Kidney epithelial cell (primary cell): ENCODE measurements at regions not wholly inside any gene's neighbourhood (a gene's known extent, or its start where the extent isn't known, plus 50 kb on each side); places are given as distances from the start of the nearest gene placed in this dataset.

Experiments used
- DNase-seq: peaks from one replicate; pipeline ENCODE4 v3.0.0-alpha.2; 2010; ENCODE audit warnings: low read depth
- H3K27me3 ChIP-seq: 2 replicates; pipeline ENCODE4 v1.6.0; 2011; ENCODE audit warnings: low read length; ENCODE audit not compliant: control insufficient read depth, insufficient read depth
- H3K36me3 ChIP-seq: 2 replicates; pipeline ENCODE4 v1.5.1; 2011; ENCODE audit warnings: low read length; ENCODE audit not compliant: control insufficient read depth, insufficient read depth
- H3K4me3 ChIP-seq: 2 replicates; pipeline ENCODE4 v1.5.1; 2011; ENCODE audit warnings: low read depth, mild to moderate bottlenecking, control low read depth, low read length
- CTCF ChIP-seq: IDR thresholded peaks from 2 replicates; pipeline ENCODE4 v1.5.1; 2011; ENCODE audit warnings: mild to moderate bottlenecking, moderate library complexity, low read length, control low read depth, inconsistent platforms; ENCODE audit not compliant: insufficient read depth, poor library complexity, severe bottlenecking

GRCh38 chr9:105993116-105993854, 298.9 kb downstream of the TMEM38B start:
- no peak for DNase-seq
- no peaks in the 10 kb centered on the region for H3K27me3 ChIP-seq
- no peaks in the 10 kb centered on the region for H3K36me3 ChIP-seq
- no peak overlapping the region for H3K4me3 ChIP-seq
- TF ChIP-seq CTCF = no peak

GRCh38 chr9:105993921-105994715, 299.8 kb downstream of the TMEM38B start:
- H3K36me3 ChIP-seq = no peaks in the 10 kb centered on the region
- TF ChIP-seq CTCF = no peak

GRCh38 chr9:105994970-105995369, 300.6 kb downstream of the TMEM38B start:
- Histone ChIP-seq H3K36me3 (no peaks in the 10 kb centered on the region), H3K27me3 (no peaks in the 10 kb centered on the region), H3K4me3 (no peak overlapping the region)
- peak; percentile 5 for DNase-seq
- no peak for TF ChIP-seq CTCF

More at GRCh38 chr9:105993921-105994715, 299.8 kb downstream of the TMEM38B start:
- no peak overlapping the region for H3K4me3 ChIP-seq
- no peaks in the 10 kb centered on the region for H3K27me3 ChIP-seq
- no peak for DNase-seq

- TF ChIP-seq CTCF = no peak
- no peaks in the 10 kb centered on the region for H3K27me3 ChIP-seq
- no peaks in the 10 kb centered on the region for H3K36me3 ChIP-seq
- no peak for DNase-seq
- H3K4me3 ChIP-seq = no peak overlapping the region
Measured at GRCh38 chr9:106017198-106017740, 322.9 kb downstream of the TMEM38B start.

- no peaks in the 10 kb centered on the region for H3K36me3 ChIP-seq
- H3K27me3 ChIP-seq = no peaks in the 10 kb centered on the region
- no peak for DNase-seq
- no peak for TF ChIP-seq CTCF
- H3K4me3 ChIP-seq = no peak overlapping the region
Measured at GRCh38 chr9:106019039-106019680, 324.8 kb downstream of the TMEM38B start.
